ENCODE measurements at regions not wholly inside any gene's neighbourhood (a gene's known extent, or its start where the extent isn't known, plus 50 kb on each side); places are given as distances from the start of the nearest gene placed in this dataset.

- ChIA-PET CTCF (no interaction called here), POLR2A (ENCODE audit: unreplicated experiment) (no interaction called here)
- H3K4me1 ChIP-seq (ENCODE audit: insufficient read depth, low read length) = peaks cover 17% of the 10 kb centered on the region
Observed at GRCh38 chr1:221473411-221473810, 268.5 kb downstream of the DUSP10 start.

DNA sequence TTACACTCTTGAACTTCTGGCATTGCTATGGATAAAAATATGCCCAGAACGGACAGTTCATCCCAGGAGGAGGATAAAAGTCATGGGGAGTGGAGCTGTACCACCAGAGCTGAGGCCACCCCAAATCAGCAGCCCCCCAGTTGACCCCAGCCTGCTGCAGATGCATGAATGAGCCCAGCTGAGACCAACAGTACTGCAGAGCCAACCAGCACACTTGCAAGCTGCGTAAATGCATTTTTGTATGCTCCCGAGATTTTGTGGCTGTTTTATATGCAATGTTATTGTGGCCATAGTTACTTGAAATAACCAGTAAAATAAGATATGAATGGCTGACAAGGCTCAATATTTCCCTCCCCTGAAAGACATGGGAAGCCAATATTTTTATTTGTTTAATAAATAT is 264.6 kb downstream of the DUSP10 start:
- BruUV-seq (replicated peaks) = no TSS peak
- Histone ChIP-seq H3K4me3 (ENCODE audit: low read length) (no peak overlapping the region), H3K4me1 (ENCODE audit: insufficient read depth, low read length) (peaks cover 20% of the 10 kb centered on the region), H2AFZ (ENCODE audit: low read length) (peak overlapping the region; percentile 71; the same call in 1 of the 2 replicates), H3K27ac (ENCODE audit: low read length) (peak overlapping the region; percentile 53), H3K9me2 (replicated peaks; ENCODE audit: low read length) (no peaks in the 10 kb centered on the region), H3K4me2 (ENCODE audit: low read length) (no peak overlapping the region), H3K9me3 (ENCODE audit: low read length) (no peaks in the 10 kb centered on the region), H3K27me3 (ENCODE audit: low read length) (no peaks in the 10 kb centered on the region), H3K36me3 (ENCODE audit: low read depth, low read length) (no peaks in the 10 kb centered on the region), H4K20me1 (ENCODE audit: low read length) (no peaks in the 10 kb centered on the region), H3F3A (ENCODE audit: low read length, unreplicated experiment) (no peaks in the 10 kb centered on the region), H3K79me2 (ENCODE audit: low read length) (no peaks in the 10 kb centered on the region), H3K9ac (ENCODE audit: low read length) (peak overlapping the region; percentile 30; the same call in 1 of the 2 replicates)
- ChIA-PET POLR2A (ENCODE audit: unreplicated experiment) (no interaction called here), CTCF (interaction anchor here (0.6 to 1.6 kb wide), 10 partner anchors 38 to 988 kb away, joined by 3 to 8 read pairs (median 4); partner anchors contain the start of gene DUSP10)
- DNase-seq (no peak), ATAC-seq (no peak)
- no peak for TF ChIP-seq EZH2phosphoT487 (IDR thresholded peaks at IDR 0.05; ENCODE audit: borderline replicate concordance, low read length)
- intact Hi-C loops (cut with micrococcal nuclease) = loop anchor here (5.0 kb wide), 1 partner anchor 250 kb away; no protein-coding TSS in a partner anchor

More at GRCh38 chr1:221473411-221473810, 268.5 kb downstream of the DUSP10 start:
- no peak for TF ChIP-seq EZH2phosphoT487 (IDR thresholded peaks at IDR 0.05; ENCODE audit: borderline replicate concordance, low read length)
- no peak overlapping the region for H3K27ac ChIP-seq (ENCODE audit: low read length)
- H4K20me1 ChIP-seq (ENCODE audit: low read length) = no peaks in the 10 kb centered on the region
- H3K9me3 ChIP-seq (ENCODE audit: low read length) = no peaks in the 10 kb centered on the region
- H3K9ac ChIP-seq (ENCODE audit: low read length) = no peak overlapping the region
- H3K4me2 ChIP-seq (ENCODE audit: low read length) = no peak overlapping the region
- no peak for ATAC-seq
- no peaks in the 10 kb centered on the region for H3F3A ChIP-seq (ENCODE audit: low read length, unreplicated experiment)
- no peaks in the 10 kb centered on the region for H3K79me2 ChIP-seq (ENCODE audit: low read length)
- BruUV-seq (replicated peaks) = no TSS peak
- no peak for DNase-seq
- no peaks in the 10 kb centered on the region for H3K9me2 ChIP-seq (replicated peaks; ENCODE audit: low read length)
- H3K27me3 ChIP-seq (ENCODE audit: low read length) = no peaks in the 10 kb centered on the region
- no peak overlapping the region for H3K4me3 ChIP-seq (ENCODE audit: low read length)
- H2AFZ ChIP-seq (ENCODE audit: low read length) = no peak overlapping the region
- intact Hi-C loops (cut with micrococcal nuclease) = no loop called here
- H3K36me3 ChIP-seq (ENCODE audit: low read depth, low read length) = no peaks in the 10 kb centered on the region

GRCh38 chr1:221478050-221478949 is 263.6 kb downstream of the DUSP10 start:
- no peaks in the 10 kb centered on the region for H3K79me2 ChIP-seq (ENCODE audit: low read length)
- TF ChIP-seq, protein P1, sequence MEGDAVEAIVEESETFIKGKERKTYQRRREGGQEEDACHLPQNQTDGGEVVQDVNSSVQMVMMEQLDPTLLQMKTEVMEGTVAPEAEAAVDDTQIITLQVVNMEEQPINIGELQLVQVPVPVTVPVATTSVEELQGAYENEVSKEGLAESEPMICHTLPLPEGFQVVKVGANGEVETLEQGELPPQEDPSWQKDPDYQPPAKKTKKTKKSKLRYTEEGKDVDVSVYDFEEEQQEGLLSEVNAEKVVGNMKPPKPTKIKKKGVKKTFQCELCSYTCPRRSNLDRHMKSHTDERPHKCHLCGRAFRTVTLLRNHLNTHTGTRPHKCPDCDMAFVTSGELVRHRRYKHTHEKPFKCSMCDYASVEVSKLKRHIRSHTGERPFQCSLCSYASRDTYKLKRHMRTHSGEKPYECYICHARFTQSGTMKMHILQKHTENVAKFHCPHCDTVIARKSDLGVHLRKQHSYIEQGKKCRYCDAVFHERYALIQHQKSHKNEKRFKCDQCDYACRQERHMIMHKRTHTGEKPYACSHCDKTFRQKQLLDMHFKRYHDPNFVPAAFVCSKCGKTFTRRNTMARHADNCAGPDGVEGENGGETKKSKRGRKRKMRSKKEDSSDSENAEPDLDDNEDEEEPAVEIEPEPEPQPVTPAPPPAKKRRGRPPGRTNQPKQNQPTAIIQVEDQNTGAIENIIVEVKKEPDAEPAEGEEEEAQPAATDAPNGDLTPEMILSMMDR (conservative IDR thresholded peaks at IDR 0.05; ENCODE audit: low read depth, low read length) = peak; percentile 98
- TF ChIP-seq EZH2phosphoT487 (IDR thresholded peaks at IDR 0.05; ENCODE audit: borderline replicate concordance, low read length) = no peak
- no peaks in the 10 kb centered on the region for H3K9me2 ChIP-seq (replicated peaks; ENCODE audit: low read length)
- H3K4me1 ChIP-seq (ENCODE audit: insufficient read depth, low read length) = peaks cover 20% of the 10 kb centered on the region
- BruUV-seq (replicated peaks) = no TSS peak
- H4K20me1 ChIP-seq (ENCODE audit: low read length) = no peaks in the 10 kb centered on the region
- intact Hi-C loops (cut with micrococcal nuclease) = loop anchor here (1.0 to 5.0 kb wide), 10 partner anchors 65 to 977 kb away; partner anchors contain the start of gene DUSP10
- ChIA-PET POLR2A (ENCODE audit: unreplicated experiment) (interaction anchor here (0.6 kb wide), 1 partner anchor 64 kb away, joined by 5 read pairs; no protein-coding TSS in a partner anchor), CTCF (interaction anchor here (0.5 to 1.6 kb wide), 16 partner anchors 37 to 977 kb away, joined by 3 to 8 read pairs (median 4); partner anchors contain the start of gene DUSP10)
- no peak overlapping the region for H3K4me3 ChIP-seq (ENCODE audit: low read length)
- ATAC-seq (peak; percentile 100), DNase-seq (peak; percentile 94)
- H3K9me3 ChIP-seq (ENCODE audit: low read length) = no peaks in the 10 kb centered on the region
- H3F3A ChIP-seq (ENCODE audit: low read length, unreplicated experiment) = no peaks in the 10 kb centered on the region
- peak overlapping the region; percentile 30 for H3K9ac ChIP-seq (ENCODE audit: low read length)
- no peaks in the 10 kb centered on the region for H3K27me3 ChIP-seq (ENCODE audit: low read length)
- peak overlapping the region; percentile 65 for H3K4me2 ChIP-seq (ENCODE audit: low read length)
- peak overlapping the region; percentile 53 for H3K27ac ChIP-seq (ENCODE audit: low read length)
- peak overlapping the region; percentile 71 for H2AFZ ChIP-seq (ENCODE audit: low read length)
- no peaks in the 10 kb centered on the region for H3K36me3 ChIP-seq (ENCODE audit: low read depth, low read length)

Measured in PC-3 (cell line).